A172 (cell line): ENCODE measurements at regions not wholly inside any gene's neighbourhood (a gene's known extent, or its start where the extent isn't known, plus 50 kb on each side); places are given as distances from the start of the nearest gene placed in this dataset.

ENCODE experiments used
- DNase-seq: peaks from one replicate; pipeline ENCODE4 v3.0.0-alpha.2; 2015; ENCODE audit warnings: low spot score

GRCh38 chr22:49330421-49331222, 497.1 kb downstream of the BRD1 start:
- no peak for DNase-seq

GRCh38 chr22:49329636-49330035, 498.0 kb downstream of the BRD1 start:
- no peak for DNase-seq

GRCh38 chr22:49328630-49329405, 498.9 kb downstream of the BRD1 start:
- DNase-seq = no peak

- no peak for DNase-seq
Observed at GRCh38 chr22:49328118-49328475, 499.6 kb downstream of the BRD1 start.

- DNase-seq = no peak
Observed at GRCh38 chr22:49327411-49328117, 500.1 kb downstream of the BRD1 start.

GRCh38 chr22:49326558-49326957, 501.1 kb downstream of the BRD1 start:
- DNase-seq = no peak

GRCh38 chr22:49325531-49326395, 501.9 kb downstream of the BRD1 start:
- no peak for DNase-seq

- DNase-seq = no peak
Observed at GRCh38 chr22:49324527-49325491, 502.9 kb downstream of the BRD1 start.

GRCh38 chr22:49323751-49324415, 503.8 kb downstream of the BRD1 start:
- no peak for DNase-seq

GRCh38 chr22:49322861-49323622, 504.6 kb downstream of the BRD1 start:
- no peak for DNase-seq

GRCh38 chr22:49322231-49322630, 505.4 kb downstream of the BRD1 start:
- DNase-seq = no peak

GRCh38 chr22:49321477-49322055, 506.1 kb downstream of the BRD1 start:
- no peak for DNase-seq

- DNase-seq = no peak
Observed at GRCh38 chr22:49320714-49321476, 506.8 kb downstream of the BRD1 start.

- no peak for DNase-seq
Observed at GRCh38 chr22:49317369-49317768, 510.3 kb downstream of the BRD1 start.

GRCh38 chr22:49312601-49313000, 515.1 kb downstream of the BRD1 start:
- no peak for DNase-seq

GRCh38 chr22:49310354-49310753, 517.3 kb downstream of the BRD1 start:
- no peak for DNase-seq

GRCh38 chr22:49308300-49308699, 519.4 kb downstream of the BRD1 start:
- no peak for DNase-seq

GRCh38 chr22:49307870-49308269, 519.8 kb downstream of the BRD1 start:
- DNase-seq = no peak
